CD4-positive, alpha-beta T cell treated with Interferon alpha-2 for 1 hour (primary cell): ENCODE measurements at regions not wholly inside any gene's neighbourhood (a gene's known extent, or its start where the extent isn't known, plus 50 kb on each side); places are given as distances from the start of the nearest gene placed in this dataset.
"Not testable (repeated sequence)": the region's sequence is repeated elsewhere in the genome, so short reads cannot be mapped to it uniquely, and the experiment has no call there.

Source experiments
- DNase-seq, 2 donors: peaks; one replicate each; pipeline ENCODE4 v3.0.0-alpha.2; 2020 to 2022

GRCh38 chr6:74568861-74569260, 637.0 kb downstream of the COL12A1 start:
- DNase-seq, result no peak

DNA sequence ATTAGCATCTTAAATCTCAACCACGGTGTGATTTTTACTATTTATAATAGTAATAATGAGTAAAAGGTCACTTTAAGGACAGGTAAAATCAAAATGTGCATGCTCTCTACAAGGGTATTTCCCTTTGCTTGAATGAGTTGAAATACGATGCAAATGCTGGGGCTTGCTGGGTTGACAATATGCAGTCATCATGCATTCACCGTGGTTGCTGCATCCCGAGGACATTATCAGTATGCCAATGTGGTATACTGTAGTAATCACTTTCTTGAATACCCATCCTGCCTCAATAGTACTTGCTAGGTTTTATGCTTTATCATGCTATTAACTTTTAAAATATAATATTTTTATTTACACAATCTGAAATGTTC, 637.9 kb downstream of the COL12A1 start:
- not testable (repeated sequence) for DNase-seq

DNA sequence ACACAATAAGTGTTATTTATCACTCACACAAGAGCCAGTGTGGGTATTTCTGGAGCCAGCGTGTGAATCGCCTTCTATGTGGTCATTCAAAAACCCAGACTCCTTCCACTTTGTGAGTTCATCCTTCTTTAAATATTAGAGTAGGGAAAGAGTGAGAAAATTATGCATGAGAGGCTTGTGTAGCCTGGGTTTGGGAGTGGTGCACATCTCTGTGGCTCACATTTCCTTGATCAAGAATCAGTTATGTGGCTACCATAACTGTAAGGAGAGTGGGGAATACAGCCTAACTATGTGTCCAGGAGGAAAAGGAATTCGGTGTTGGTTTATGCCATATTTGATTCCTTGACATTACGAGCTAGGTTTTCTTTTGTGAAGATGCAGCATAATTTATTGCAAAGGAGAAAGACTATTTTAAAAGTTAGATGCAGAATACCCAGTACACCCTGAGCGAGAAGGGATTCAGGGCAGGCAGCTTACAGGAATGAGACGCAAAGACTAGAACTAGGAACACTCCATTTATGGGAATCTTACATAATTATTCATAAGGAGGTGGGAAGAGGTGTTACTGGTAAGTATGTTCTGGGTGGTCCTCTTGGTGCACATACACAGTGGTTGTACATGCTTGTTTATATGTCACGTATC, 638.5 kb downstream of the COL12A1 start:
- no peak for DNase-seq

- DNase-seq, result no peak
Measured at GRCh38 chr6:74557236-74557635, 648.6 kb downstream of the COL12A1 start.

GRCh38 chr6:74554041-74554440, 651.8 kb downstream of the COL12A1 start:
- DNase-seq, result no peak

DNA sequence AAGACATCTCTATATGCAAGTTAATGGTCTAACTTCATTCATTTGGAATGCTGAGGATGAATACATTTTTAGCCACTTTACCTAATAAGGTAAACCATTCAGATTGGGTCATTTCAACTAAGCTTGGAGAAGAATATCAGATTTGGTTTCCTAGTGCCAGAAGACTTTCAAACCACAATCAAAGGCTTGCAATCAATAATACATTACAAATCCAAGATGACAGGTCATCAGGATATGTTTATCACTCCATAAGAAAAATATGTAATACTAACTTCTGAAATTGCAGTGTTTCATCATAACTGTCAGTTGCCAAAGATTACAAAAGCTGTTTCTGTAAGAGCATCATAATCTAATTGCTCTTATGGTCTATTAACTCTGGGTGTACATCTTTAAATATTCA, 654.0 kb downstream of the COL12A1 start:
- DNase-seq, result no peak

GRCh38 chr6:74550821-74551220, 655.0 kb downstream of the COL12A1 start:
- no peak for DNase-seq

DNA sequence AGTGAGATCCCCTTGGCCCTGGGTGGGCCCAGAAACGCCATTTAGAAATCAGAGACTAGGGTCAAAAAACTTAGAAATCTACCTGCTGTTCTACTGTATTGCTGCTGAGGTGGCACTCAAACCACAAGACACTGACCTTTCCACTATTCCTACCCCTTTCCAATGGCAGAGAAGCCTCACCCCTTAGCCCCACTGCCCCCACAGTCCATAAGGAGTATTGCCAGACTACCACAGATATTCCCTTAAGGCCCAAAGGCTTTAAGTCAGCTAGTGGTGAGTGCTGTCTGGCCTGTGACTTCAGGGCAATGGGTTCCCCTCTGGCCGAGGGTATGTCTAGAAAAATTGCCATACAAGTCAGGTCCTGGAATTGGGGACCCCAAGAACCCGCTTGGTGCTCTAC, 656.1 kb downstream of the COL12A1 start:
- DNase-seq, result no peak

- DNase-seq, result no peak
Measured at GRCh38 chr6:74534465-74535211, 671.2 kb downstream of the COL12A1 start.

DNA sequence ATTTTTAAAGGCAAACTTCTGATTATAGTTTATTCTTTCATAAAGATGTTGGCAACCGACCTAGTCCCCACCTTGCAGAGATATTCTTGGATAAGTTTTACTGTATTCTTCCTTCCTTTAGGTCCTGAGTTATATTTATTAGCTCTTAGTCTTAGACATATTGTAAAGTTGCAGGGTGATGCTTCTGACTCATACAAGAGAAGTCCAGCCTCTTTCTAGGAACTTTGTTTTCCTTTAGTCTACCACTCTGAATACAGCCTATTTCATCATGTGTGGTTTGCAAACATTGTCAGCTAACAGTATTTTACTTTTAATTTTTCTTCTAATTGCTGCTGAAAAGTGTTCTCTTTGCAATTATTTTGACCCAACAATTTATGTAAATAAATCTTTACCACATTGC, 686.7 kb downstream of the COL12A1 start:
- DNase-seq, result no peak

- DNase-seq, result no peak
Measured at GRCh38 chr6:74518035-74518434, 687.8 kb downstream of the COL12A1 start.

DNA sequence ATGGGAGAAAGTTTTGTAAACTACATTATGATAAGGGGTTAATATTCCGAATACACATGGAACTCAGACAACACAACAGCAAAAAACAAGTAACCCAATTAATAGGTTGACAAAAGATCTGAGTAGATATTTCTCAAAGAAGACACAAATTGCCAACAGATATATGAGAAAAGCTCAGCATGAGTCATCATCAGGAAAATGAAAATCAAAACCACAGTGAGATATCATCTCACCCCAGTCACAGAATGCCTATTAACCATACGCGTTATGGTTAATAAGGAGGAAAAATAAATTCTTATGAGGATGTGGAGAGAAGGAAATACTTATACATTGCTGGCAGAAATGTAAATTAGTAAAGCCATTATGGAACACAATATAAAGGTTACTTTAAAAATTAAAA, 695.0 kb downstream of the COL12A1 start:
- no peak for DNase-seq

- no peak for DNase-seq
Measured at GRCh38 chr6:74507649-74508048, 698.2 kb downstream of the COL12A1 start.

DNA sequence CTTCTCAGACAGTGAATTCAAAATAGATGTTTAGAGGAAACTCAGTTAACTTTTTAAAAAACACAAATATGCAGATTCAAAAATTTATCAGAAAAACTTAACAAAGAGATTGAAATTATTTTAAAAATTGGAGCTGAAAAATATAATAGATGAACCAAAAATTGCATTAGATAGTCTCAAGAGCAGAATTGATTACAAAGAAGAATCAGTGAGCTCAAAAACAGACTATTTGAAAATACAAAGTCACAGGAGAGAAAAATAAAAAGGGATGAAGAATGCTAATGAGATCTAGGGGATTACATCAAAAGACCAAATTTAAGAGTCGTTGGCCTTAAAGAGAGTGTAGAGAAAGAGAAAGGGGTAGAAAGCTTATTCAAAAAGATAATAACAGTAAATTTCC, 700.5 kb downstream of the COL12A1 start:
- DNase-seq, result no peak

- no peak for DNase-seq
Measured at GRCh38 chr6:74504941-74505340, 700.9 kb downstream of the COL12A1 start.

GRCh38 chr6:74492587-74492986, 713.3 kb downstream of the COL12A1 start:
- DNase-seq, result no peak

GRCh38 chr6:74491844-74492374, 713.9 kb downstream of the COL12A1 start:
- no peak for DNase-seq

GRCh38 chr6:74488726-74489125, 717.1 kb downstream of the COL12A1 start:
- not testable (repeated sequence) for DNase-seq

- DNase-seq, result no peak
Measured at GRCh38 chr6:74482180-74482579, 723.7 kb downstream of the COL12A1 start.

DNA sequence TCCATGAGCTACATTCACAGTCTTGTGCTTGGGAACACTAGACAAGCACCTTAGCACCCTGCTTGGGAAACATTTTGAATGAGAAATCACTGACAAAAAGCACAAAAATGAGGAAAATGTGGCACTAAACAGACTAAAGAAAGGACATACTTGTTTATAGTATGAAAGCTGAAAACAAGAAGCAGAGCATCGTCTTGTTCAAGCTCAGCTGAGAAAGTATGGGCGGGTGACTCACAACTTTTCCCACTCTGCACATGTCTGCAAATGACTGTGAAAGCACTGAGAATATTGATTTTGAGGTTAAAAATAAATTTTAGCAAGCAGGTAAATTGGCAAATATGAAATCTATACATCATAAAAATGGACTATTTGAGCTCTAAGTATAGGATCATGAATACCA, 725.3 kb downstream of the COL12A1 start:
- DNase-seq, result no peak

GRCh38 chr6:74479960-74480359, 725.9 kb downstream of the COL12A1 start:
- DNase-seq, result no peak

GRCh38 chr6:74479420-74479819, 726.4 kb downstream of the COL12A1 start:
- no peak for DNase-seq

DNA sequence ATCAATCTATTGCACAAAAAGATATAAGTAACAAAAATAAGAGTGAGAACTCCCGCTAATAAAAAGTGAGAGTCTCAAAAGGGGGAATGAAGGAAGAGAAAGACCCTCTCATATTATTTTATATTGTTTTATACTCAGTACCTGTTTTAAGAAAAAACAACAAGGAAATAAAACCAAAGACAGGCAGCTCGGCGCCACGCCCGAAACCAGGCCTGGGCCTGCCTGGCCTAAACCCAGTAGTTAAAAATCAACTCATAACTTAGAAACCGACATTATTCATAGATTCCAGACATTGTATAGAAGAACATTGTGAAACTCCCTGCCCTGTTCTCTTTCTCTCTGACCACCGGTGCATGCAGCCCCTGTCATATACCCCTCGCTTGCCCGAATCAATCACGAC, 731.8 kb downstream of the COL12A1 start:
- DNase-seq, result not testable (repeated sequence)

GRCh38 chr6:74468552-74468951, 737.3 kb downstream of the COL12A1 start:
- not testable (repeated sequence) for DNase-seq
